DND-41 (cell line): ENCODE measurements at regions not wholly inside any gene's neighbourhood (a gene's known extent, or its start where the extent isn't known, plus 50 kb on each side); places are given as distances from the start of the nearest gene placed in this dataset.

Experiments used
- EZH2 ChIP-seq: IDR thresholded peaks from 3 replicates; pipeline ENCODE4 v1.6.1; 2012; ENCODE audit warnings: borderline replicate concordance, low read depth, mild to moderate bottlenecking, moderate library complexity, low read length, inconsistent platforms; ENCODE audit not compliant: severe bottlenecking
- TF ChIP-seq, protein P1 (sequence below): IDR thresholded peaks from 2 replicates; pipeline ENCODE4 v1.5.1; 2012; ENCODE audit warnings: borderline replicate concordance, low read length, moderate library complexity, mild to moderate bottlenecking; ENCODE audit not compliant: poor library complexity, severe bottlenecking; ENCODE audit errors: extremely low read depth

DNA sequence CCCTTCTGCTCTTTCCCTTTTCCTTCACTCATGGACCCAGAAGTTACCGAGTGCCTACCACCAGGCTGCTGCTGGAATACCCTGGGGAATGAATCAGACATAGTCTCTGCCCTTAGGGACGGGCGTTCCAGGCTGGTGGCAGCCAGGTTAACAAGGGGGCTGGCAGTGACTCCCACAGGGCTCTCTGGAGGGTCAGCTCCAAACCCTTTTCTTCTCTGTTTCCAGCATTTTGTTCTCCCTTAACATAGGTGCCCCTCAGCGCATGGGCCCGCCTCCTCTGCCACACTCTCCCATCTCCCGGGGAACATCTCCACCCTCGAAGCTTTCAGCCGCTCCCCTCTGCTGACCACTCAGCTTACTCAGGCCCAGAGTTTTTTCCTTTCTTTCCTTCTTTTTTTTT is 62.9 kb upstream of the LRP8 start:
- TF ChIP-seq, protein P1, sequence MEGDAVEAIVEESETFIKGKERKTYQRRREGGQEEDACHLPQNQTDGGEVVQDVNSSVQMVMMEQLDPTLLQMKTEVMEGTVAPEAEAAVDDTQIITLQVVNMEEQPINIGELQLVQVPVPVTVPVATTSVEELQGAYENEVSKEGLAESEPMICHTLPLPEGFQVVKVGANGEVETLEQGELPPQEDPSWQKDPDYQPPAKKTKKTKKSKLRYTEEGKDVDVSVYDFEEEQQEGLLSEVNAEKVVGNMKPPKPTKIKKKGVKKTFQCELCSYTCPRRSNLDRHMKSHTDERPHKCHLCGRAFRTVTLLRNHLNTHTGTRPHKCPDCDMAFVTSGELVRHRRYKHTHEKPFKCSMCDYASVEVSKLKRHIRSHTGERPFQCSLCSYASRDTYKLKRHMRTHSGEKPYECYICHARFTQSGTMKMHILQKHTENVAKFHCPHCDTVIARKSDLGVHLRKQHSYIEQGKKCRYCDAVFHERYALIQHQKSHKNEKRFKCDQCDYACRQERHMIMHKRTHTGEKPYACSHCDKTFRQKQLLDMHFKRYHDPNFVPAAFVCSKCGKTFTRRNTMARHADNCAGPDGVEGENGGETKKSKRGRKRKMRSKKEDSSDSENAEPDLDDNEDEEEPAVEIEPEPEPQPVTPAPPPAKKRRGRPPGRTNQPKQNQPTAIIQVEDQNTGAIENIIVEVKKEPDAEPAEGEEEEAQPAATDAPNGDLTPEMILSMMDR = no peak
- TF ChIP-seq EZH2 = no peak
